Hypothalamus (tissue), 51 donors: ENCODE measurements at regions not wholly inside any gene's neighbourhood (a gene's known extent, or its start where the extent isn't known, plus 50 kb on each side); places are given as distances from the start of the nearest gene placed in this dataset.
"Not testable (repeated sequence)": the region's sequence is repeated elsewhere in the genome, so short reads cannot be mapped to it uniquely, and the experiment has no call there.

Source experiments
- DNase-seq, 51 donors: peaks; one replicate each; lab custom pipeline; 2025; lab: John Stamatoyannopoulos, UW

DNA sequence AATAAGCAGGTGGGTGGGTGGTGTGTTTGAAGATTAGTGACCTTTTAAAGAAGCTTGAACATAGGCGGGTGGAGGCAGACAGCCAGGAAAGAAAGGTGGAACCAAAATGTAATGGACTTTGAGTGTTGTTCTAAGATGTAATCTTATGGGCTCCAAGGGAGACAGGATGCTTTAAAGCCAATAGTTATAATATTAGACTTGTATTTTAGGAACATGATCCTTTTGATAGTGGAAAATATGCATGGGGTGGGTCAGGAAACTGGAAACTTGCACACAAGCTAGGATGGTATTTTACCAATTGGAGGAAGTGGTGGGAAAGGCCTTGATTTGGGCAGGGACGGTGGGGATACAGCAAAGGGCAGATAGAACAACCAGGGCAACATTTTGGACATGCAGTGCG is 151.8 kb upstream of the PDE7B start:
- DNase-seq: no peak

DNA sequence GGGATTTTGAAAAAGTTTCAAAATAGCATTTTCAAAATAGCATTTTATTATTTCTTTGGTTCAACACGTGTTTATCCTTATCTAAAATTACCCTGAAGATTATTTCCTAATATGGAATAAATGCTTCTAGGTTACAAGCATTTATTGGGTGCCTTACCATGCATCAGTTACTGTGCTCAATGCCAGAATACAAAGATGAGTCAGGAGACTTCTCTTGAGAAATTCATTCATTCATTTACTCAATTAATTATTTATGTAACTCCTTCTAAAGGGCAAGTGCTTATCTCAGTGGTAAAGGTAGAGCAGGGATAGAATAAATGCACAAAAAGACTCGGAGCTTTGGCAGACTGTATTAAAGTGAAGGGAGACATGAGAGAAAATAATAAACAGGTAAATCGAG is 150.1 kb upstream of the PDE7B start:
- no peak for DNase-seq

DNA sequence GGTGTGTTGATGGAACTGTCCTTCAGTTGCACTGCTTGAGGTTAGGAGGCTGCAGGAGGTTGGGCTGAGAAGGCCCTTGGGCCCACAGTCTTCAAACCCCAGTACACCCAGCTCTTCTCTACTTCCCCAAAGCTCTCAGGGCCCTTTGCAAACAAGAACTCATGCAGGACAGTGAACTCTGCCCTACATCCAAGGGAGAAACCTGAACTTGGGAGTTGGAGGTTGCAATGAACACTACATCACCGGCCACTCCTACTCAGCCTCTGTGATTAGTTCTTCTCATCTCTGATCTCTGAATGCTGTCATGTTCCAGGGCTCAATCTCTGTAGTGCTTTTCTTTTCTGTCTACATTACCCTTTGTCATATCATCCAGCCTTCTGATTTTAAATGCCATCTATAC is 148.5 kb upstream of the PDE7B start:
- DNase-seq: no peak

- DNase-seq: no peak
These were observed 147.9 kb upstream of the PDE7B start for GRCh38 chr6:135703621-135704020.

DNA sequence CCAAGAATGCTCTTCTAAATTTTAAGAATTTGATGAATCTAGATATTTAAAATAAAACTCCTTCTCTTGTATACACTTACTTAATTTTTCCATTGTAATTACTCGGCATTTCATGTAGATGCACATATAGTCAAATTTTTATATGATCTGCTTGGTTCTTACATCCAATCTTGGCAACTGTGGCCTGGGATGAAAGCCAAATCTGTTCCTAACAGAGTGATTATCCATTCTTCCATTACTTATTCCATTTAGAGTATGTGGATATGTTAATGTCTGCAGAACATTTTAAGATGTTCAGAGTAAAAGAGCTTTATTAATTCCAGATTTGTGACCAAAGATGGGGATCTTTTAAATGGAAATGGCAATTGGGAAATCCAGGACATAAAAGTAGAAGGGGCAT is 144.1 kb upstream of the PDE7B start:
- DNase-seq: no peak

DNA sequence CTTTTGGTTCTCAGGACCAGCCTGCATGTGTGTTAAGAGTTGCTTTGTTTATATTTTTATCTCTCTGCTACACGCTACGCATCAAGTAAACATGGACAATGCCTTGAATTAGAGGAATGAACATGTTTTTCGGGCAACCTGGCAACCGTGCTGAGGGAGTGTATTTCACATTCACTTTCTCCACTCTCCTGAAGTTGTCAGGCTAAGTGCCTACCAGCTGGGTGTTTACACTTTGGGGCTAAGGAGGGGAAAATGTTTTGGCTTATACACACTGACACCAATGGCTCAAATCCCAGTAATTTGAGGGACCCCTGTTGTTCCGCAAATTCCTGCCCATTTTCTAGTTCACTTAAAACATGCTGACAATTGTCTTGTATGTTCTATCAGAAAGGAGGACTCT is 141.5 kb upstream of the PDE7B start:
- DNase-seq: no peak

GRCh38 chr6:135722190-135722589 is 129.3 kb upstream of the PDE7B start:
- DNase-seq: no peak

- DNase-seq: no peak
These were observed 128.8 kb upstream of the PDE7B start for GRCh38 chr6:135722679-135723078.

DNA sequence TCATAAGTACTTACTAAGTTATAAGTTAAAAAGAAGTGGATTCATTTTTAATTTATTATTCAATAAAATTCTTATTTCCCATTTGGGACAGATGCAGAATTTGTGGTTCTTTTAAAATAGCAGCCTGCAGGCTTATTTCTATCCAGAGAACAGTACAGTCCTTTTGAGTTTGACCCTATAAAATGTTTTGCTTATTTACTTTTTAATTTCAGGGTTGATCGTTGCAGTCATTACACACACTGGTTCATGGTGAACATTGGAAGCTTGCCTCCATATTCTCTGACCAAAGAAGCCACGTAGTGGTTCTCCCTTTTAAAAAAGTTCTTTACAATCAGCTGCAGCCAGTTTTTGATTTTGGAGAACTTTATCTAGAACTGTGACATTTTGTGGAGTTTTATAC is 122.9 kb upstream of the PDE7B start:
- DNase-seq: no peak

- DNase-seq: no peak
These were observed 120.4 kb upstream of the PDE7B start for GRCh38 chr6:135731116-135731515.

DNA sequence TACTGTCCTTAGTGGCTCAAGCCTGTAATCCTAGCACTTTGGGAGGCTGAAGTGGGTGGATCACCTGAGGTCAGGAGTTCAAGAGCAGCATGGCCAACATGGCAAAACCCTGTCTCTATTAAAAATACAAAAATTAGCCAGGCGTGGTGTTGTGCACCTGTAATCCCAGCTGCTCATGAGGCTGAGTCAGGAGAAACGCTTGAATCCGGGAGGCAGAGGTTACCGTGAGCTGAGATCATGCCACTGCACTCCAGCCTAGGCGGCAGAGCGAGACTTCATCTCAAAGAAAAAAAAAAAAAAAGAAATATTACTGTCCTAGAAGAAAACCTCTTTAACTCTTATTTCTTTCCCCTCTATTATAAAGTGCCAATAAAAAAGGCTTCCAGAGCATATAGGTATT is 115.2 kb upstream of the PDE7B start:
- DNase-seq: not testable (repeated sequence)

GRCh38 chr6:135738636-135739035 is 112.9 kb upstream of the PDE7B start:
- no peak for DNase-seq

- DNase-seq: no peak
These were observed 112.2 kb upstream of the PDE7B start for GRCh38 chr6:135739288-135739687.

DNA sequence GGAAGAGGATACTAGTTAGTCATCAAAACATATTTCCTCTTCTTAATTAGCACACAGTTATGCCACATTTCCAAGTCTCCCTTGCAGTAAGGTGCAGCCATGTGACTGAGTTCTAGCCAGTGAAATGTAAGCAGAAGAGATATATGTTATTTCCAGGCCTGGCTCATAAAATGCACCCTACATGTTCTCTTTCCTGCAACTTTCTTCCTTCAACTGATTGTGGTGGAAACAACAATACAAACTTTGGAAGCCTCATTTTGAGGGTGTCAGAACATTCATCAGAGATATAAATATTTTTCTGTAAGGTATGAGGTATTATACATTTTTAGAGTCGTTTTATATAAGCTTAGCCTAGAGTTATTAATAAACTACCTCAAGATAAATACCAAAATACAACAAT is 110.9 kb upstream of the PDE7B start:
- no peak for DNase-seq

DNA sequence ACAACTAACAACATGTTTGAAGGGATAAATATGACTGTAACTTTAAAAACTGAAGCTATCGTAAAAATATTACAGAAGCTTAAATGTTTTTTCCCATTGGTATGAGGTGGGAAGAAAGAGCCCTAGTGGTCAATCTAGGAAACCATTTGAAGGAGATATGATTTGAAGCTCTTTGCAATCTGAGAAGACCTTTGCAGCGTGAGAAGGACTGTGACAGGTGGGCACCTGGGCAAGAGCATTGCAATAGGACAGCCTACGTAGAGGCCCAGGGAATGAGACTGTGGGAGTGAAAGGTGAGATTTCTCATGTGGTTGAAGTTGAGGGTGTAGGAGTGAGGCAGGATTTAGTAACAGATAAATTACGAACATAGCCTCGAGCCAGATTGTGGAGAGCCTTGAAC is 108.0 kb upstream of the PDE7B start:
- no peak for DNase-seq

DNA sequence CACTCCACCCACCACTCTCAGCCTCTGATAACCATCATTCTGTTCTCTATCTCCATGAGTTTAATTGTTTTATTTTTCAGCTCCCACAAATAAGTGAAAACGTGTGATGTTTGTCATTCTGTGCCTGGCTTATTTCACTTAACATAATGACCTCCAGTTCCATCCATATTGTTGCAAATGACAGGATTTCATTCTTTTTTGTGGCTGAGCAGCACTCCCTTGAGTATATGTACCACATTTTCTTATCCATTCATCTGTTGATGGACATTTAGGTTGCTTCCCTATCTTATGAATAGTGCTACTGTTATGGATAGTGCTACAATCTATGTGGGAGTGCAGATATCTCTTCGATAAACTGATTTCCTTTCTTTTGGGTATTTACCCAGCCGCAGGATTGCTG is 103.3 kb upstream of the PDE7B start:
- no peak for DNase-seq

DNA sequence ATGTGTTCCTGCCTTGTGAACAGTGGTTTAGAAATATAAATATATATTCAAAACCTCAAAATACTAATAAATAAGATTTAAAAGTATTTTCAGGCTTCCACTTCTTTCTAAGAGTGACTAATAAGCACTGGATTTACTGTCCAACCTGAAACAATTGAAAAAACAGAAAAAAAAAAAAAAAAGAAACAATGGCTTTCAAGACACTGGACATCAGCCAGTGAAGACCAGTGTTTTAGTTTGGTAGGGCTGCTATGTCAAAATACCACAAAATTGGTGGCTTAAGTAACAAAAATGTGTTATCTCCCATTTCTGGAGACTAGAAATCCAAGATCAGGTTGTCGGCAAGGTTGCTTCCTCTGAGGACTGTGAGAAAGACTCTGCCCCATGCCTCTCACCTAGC is 101.4 kb upstream of the PDE7B start:
- no peak for DNase-seq

DNA sequence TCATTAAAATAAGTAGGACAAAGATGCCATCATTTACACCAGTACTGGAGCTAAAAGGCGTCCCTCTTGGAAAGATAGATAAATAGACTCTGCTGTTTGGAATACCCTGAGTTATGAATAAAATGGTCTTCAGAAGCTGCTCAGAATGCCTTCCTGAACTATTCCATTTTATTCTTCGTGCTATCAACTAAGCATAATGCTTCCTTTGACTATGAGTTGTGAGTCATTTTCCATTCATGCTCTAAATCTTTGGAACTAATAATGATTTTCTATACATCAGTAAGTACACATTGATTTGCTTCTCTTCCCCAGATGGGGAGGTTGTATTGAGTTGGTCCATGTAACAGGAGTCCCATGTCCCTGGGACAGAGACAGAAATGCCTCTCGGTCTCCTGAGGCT is 98.3 kb upstream of the PDE7B start:
- DNase-seq: no peak

- DNase-seq: no peak
These were observed 91.7 kb upstream of the PDE7B start for GRCh38 chr6:135759831-135760230.

- DNase-seq: no peak
These were observed 77.5 kb upstream of the PDE7B start for GRCh38 chr6:135774006-135774405.

GRCh38 chr6:135779213-135779612 is 72.3 kb upstream of the PDE7B start:
- no peak for DNase-seq

DNA sequence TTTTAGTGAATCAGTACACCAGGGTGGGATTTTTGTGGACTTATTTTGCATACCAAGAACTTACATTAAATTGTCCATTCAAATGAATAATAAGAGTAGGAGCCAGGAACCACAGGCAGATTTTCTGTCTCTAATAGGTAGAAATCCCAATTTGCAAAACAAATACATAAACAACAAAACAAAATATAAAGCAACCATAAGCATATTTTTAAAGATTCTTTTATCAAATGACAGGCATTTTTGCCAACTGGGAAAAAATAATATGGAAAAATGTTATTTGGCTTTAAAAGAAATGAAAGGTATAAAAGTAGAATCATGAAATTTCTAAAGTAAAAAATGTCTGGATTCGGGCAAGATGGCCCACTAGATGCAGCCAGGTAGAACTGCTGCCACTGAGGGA is 71.2 kb upstream of the PDE7B start:
- DNase-seq: no peak

GRCh38 chr6:135782546-135782945 is 69.0 kb upstream of the PDE7B start:
- DNase-seq: no peak

DNA sequence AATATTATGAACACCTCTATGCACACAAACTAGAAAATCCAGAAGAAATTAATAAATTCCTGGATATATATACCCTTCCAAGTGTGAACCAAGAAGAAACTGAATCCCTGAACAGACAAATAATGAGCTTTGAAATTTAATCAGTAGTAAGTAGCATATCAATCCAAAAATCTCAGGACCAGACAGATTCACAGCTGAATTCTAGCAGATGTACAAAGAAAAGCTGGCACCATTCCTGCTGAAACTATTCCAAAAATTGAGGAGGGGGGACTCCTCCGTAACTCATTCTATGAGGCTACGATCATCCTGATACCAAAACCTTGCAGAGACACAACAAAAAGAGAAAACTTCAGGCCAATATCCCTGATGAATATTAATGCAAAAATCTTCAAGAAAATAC is 67.0 kb upstream of the PDE7B start:
- DNase-seq: no peak
